IMR-90 (cell line): ENCODE measurements at regions not wholly inside any gene's neighbourhood (a gene's known extent, or its start where the extent isn't known, plus 50 kb on each side); places are given as distances from the start of the nearest gene placed in this dataset.

ENCODE experiments used
- CEBPB ChIP-seq: IDR thresholded peaks from 2 replicates; pipeline ENCODE4 v1.6.1; 2012; ENCODE audit warnings: low read depth, low read length, improper control_type of control experiment
- ELK1 ChIP-seq: fragments of 150-350 bp; IDR thresholded peaks from 2 replicates; pipeline ENCODE4 v1.6.1; 2016; ENCODE audit warnings: low read depth, mild to moderate bottlenecking, low read length, moderate library complexity, borderline replicate concordance
- POLR2A ChIP-seq: IDR thresholded peaks from 2 replicates; pipeline ENCODE4 v1.6.1; 2012; ENCODE audit warnings: mild to moderate bottlenecking, low read depth, low read length
- RAD21 ChIP-seq: IDR thresholded peaks from 2 replicates; pipeline ENCODE4 v1.6.1; 2012; ENCODE audit warnings: low read length, improper control_type of control experiment
- RFX5 ChIP-seq: IDR thresholded peaks from 2 replicates; pipeline ENCODE4 v1.8.0; 2012; ENCODE audit warnings: low read depth, mild to moderate bottlenecking, low read length, moderate library complexity
- TF ChIP-seq, protein P1 (sequence below): conservative IDR thresholded peaks from 2 replicates; pipeline ENCODE4 v1.5.1; 2012; ENCODE audit warnings: mild to moderate bottlenecking, low read depth, low read length, improper control_type of control experiment

GRCh38 chr5:68026092-68026885, 189.3 kb upstream of the PIK3R1 start:
- TF ChIP-seq, protein P1, sequence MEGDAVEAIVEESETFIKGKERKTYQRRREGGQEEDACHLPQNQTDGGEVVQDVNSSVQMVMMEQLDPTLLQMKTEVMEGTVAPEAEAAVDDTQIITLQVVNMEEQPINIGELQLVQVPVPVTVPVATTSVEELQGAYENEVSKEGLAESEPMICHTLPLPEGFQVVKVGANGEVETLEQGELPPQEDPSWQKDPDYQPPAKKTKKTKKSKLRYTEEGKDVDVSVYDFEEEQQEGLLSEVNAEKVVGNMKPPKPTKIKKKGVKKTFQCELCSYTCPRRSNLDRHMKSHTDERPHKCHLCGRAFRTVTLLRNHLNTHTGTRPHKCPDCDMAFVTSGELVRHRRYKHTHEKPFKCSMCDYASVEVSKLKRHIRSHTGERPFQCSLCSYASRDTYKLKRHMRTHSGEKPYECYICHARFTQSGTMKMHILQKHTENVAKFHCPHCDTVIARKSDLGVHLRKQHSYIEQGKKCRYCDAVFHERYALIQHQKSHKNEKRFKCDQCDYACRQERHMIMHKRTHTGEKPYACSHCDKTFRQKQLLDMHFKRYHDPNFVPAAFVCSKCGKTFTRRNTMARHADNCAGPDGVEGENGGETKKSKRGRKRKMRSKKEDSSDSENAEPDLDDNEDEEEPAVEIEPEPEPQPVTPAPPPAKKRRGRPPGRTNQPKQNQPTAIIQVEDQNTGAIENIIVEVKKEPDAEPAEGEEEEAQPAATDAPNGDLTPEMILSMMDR = no peak
- no peak for TF ChIP-seq RAD21
- no peak for TF ChIP-seq ELK1
- TF ChIP-seq POLR2A = no peak
- TF ChIP-seq CEBPB = no peak
- TF ChIP-seq RFX5 = no peak
